Hematopoietic multipotent progenitor cell treated with erythropoietin and hydrocortisone succinate and interleukin-3 and kit ligand, for 8 days (in vitro differentiated cells): ENCODE measurements at regions not wholly inside any gene's neighbourhood (a gene's known extent, or its start where the extent isn't known, plus 50 kb on each side); places are given as distances from the start of the nearest gene placed in this dataset.

ENCODE experiments used
- DNase-seq: peaks from one replicate; pipeline ENCODE4 v3.0.0-alpha.2; 2015

GRCh38 chr10:44859546-44860285 is 51.4 kb upstream of the TMEM72 start:
- no peak for DNase-seq

DNA sequence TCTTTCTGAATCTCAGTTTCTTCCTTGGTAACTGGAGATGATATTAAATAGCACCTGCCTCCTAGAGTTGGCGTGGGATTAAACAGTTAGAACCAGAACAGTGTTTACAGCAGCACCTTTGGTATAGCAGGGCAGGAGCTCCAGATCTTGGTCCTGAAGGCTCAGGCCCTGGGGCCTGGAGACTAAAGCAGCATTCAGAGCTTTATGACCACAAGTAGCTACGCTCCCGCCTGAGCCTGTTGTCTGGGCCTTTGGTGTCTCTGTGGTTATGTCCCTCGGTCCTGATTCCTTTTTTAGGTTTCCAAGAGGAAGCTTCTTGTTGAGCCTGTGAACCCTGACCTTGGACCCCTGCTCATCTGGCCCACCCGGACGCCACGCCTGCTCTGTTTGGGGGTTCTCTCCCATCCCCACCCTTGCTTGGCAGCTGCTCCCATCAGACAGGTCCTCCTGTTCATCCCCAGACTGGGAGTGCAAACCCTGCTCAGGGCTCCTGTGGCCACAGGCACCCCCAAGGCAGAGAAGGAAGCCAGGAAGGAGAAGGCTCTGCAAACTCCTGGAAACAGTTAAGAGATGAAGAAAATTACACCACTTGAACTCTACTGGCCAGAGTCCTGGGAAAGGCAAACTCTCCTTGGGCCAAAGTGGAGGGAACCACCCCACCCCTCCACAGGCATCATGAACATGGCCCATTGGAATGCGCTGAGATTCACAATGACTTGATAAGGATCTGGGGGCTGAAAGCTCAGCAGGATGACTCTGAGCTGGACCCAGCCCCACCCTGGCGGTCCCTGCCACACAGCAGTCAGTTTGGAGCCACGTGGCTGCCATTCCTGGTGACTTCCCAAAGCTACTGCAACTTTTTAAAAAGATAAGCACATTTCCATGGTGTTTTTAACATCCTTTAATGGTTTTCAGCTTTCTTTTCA is 50.1 kb upstream of the TMEM72 start:
- DNase-seq, result no peak
